Kidney (tissue), 13 donors: ENCODE measurements at regions not wholly inside any gene's neighbourhood (a gene's known extent, or its start where the extent isn't known, plus 50 kb on each side); places are given as distances from the start of the nearest gene placed in this dataset.

Source experiments
- DNase-seq, 5 donors: peaks; one replicate each; pipeline ENCODE4 v3.0.0-alpha.2; 2013 to 2020
- FAIRE-seq: peaks from 2 replicates; lab custom pipeline; 2012; peaks lifted over from hg19 to GRCh38; lab: Jason Lieb, UNC
- H3K27ac ChIP-seq, 2 donors: one replicate each; pipeline ENCODE4 v1.7.0; 2013; ENCODE audit warnings: low read depth in 2 of 2, low read length in 2 of 2, inconsistent platforms in 1 of 2
- H3K27me3 ChIP-seq: one replicate; pipeline ENCODE4 v1.7.1; 2013; ENCODE audit warnings: low read length, inconsistent platforms; ENCODE audit not compliant: control insufficient read depth, insufficient read depth
- H3K36me3 ChIP-seq, 3 donors: one replicate each; pipeline versions ENCODE4 v1.7.0 to v1.7.1; 2013; ENCODE audit warnings: low read length in 3 of 3, control low read depth in 1 of 3, inconsistent platforms in 1 of 3; ENCODE audit not compliant: insufficient read depth in 3 of 3, control insufficient read depth in 2 of 3
- H3K4me1 ChIP-seq, 3 donors: one replicate each; pipeline versions ENCODE4 v1.7.0 to v1.7.1; 2013; ENCODE audit warnings: low read length in 3 of 3, inconsistent platforms in 1 of 3, low read depth in 1 of 3; ENCODE audit not compliant: control insufficient read depth in 2 of 3, insufficient read depth in 2 of 3
- H3K4me3 ChIP-seq, 3 donors: one replicate each; pipeline versions ENCODE4 v1.7.0 to v1.8.1; 2013; ENCODE audit warnings: low read length in 3 of 3, control low read depth in 1 of 3, inconsistent platforms in 1 of 3
- H3K9ac ChIP-seq, 3 donors: one replicate each; pipeline versions ENCODE4 v1.7.0 to v1.7.1; 2013; ENCODE audit warnings: low read length in 3 of 3, control low read depth in 1 of 3, inconsistent platforms in 1 of 3
- H3K9me3 ChIP-seq, 3 donors: one replicate each; pipeline versions ENCODE4 v1.7.0 to v1.7.1; 2013; ENCODE audit warnings: low read length in 3 of 3, control low read depth in 1 of 3, inconsistent platforms in 1 of 3; ENCODE audit not compliant: control insufficient read depth in 2 of 3, insufficient read depth in 1 of 3
- intact Hi-C: fragments of 100-400 bp; cut with DNase I; formaldehyde crosslinking; loops from one replicate; pipeline ENCODE4 v1.11.1; 2022
- TF ChIP-seq, protein P1 (sequence below): IDR thresholded peaks from 3 replicates; pipeline ENCODE4 v1.5.1; 2012; ENCODE audit warnings: mild to moderate bottlenecking, moderate library complexity, borderline replicate concordance; ENCODE audit not compliant: insufficient read depth; ENCODE audit errors: extremely low read depth
- donor health status: control.
- donor health status: control.
- donor health status: control.
- donor health status: control.
- donor health status: control.
- donor health status: DM: yes; HTN: yes; CAD: no.
- donor health status: Normal renal cell carcinoma (clear cell type).

DNA sequence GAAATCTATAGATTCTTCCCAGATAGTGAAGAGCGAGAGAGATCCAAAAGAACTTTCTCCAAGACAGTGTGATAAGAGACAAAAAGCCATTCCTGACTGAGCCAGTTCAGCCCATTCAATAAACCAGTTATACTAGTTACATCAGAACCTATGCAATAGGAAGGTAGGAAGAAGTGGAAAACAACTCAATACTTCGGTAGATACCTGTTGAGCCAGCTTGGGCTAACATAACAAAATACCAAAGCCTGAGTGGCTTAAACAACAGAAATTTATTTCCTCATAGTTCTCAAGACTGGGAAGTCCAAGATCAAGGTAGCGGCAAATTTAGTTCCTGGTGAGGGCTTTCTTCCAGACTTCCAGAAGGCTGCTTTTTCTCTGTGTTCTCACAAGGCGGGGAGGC lies 214.5 kb upstream of the GRAMD2B start:
- no peak overlapping the region for H3K4me3 ChIP-seq
- TF ChIP-seq, protein P1, sequence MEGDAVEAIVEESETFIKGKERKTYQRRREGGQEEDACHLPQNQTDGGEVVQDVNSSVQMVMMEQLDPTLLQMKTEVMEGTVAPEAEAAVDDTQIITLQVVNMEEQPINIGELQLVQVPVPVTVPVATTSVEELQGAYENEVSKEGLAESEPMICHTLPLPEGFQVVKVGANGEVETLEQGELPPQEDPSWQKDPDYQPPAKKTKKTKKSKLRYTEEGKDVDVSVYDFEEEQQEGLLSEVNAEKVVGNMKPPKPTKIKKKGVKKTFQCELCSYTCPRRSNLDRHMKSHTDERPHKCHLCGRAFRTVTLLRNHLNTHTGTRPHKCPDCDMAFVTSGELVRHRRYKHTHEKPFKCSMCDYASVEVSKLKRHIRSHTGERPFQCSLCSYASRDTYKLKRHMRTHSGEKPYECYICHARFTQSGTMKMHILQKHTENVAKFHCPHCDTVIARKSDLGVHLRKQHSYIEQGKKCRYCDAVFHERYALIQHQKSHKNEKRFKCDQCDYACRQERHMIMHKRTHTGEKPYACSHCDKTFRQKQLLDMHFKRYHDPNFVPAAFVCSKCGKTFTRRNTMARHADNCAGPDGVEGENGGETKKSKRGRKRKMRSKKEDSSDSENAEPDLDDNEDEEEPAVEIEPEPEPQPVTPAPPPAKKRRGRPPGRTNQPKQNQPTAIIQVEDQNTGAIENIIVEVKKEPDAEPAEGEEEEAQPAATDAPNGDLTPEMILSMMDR: no peak

DNA sequence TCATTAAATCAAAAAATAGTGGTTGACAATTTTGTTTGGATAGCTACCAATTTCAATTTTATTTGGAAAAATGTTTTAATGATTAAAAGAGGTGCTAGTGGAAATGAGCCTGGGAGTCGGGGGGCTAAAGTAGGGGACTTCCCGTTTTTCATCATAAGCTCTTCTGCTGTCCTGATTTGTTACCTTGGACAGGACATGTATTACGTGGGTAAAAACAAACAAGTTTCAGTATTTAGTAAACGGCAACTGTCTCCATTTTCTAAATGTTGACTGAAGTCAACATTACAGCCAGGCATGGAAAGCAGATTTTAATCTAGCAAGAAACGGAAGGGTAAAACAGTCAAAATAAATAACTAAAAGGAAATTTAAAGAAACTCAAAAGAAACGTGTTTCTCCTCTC lies 212.3 kb upstream of the GRAMD2B start:
- H3K36me3 ChIP-seq: no peaks in the 10 kb centered on the region
- no peak overlapping the region for H3K4me3 ChIP-seq
- H3K4me1 ChIP-seq: no peaks in the 10 kb centered on the region
- TF ChIP-seq, protein P1: no peak
- H3K9ac ChIP-seq: no peak overlapping the region
- no peak overlapping the region for H3K27ac ChIP-seq
- DNase-seq: no peak
- no peaks in the 10 kb centered on the region for H3K9me3 ChIP-seq
- intact Hi-C loops: no loop called here
- FAIRE-seq: no peak
- no peaks in the 10 kb centered on the region for H3K27me3 ChIP-seq

More for the DNA sequence above, 214.5 kb upstream of the GRAMD2B start:
- no peaks in the 10 kb centered on the region for H3K36me3 ChIP-seq
- H3K4me1 ChIP-seq: no peaks in the 10 kb centered on the region
- no peak overlapping the region for H3K27ac ChIP-seq
- intact Hi-C loops: no loop called here
- no peak for FAIRE-seq
- no peak for DNase-seq
- H3K9me3 ChIP-seq: no peaks in the 10 kb centered on the region
- H3K9ac ChIP-seq: no peak overlapping the region
- no peaks in the 10 kb centered on the region for H3K27me3 ChIP-seq

DNA sequence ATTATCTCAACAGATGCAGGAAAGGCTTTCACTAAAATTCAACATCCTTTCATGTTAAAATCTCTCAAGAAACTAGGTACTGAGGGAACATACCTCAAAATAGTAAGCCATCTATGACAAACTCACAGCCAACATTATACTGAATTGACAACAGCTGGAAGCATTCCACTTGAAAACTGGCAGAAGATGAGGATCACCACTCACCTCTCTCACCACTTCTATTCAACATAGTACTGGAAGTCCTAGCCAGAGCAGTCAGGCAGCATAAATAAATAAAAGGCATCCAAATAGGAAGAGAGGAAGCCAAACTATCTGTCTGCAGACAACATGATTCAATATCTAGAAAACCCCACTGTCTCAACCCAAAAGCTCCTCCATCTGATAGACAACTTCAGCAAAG lies 203.6 kb upstream of the GRAMD2B start:
- TF ChIP-seq, protein P1: no peak
- intact Hi-C loops: no loop called here
- FAIRE-seq: no peak
- no peak overlapping the region for H3K4me3 ChIP-seq
- H3K36me3 ChIP-seq: no peaks in the 10 kb centered on the region
- no peak overlapping the region for H3K9ac ChIP-seq
- no peak for DNase-seq
- H3K4me1 ChIP-seq: no peaks in the 10 kb centered on the region
- no peaks in the 10 kb centered on the region for H3K27me3 ChIP-seq
- no peak overlapping the region for H3K27ac ChIP-seq
- H3K9me3 ChIP-seq: peaks cover 0 to 4% (median 0%) of the 10 kb centered on the region in 3 donors

DNA sequence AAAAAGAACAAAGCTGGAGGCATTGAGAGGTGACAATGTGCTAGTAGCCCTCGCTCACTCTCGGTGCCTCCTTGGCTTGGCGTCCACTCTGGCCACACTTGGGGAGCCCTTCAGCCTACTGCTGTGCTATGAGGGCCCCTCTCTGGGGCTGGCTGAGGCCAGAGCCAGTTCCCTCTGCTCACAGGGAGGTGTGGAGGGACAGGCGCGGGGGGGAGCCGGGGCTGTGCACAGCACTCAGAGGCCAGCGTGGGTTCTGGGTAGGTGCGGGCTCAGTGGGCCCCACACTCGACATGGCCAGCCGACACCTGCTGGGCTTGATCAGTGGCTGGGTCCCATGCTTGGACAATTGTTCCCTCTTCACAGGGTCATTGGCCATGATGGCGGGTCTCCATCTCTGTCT lies 202.5 kb upstream of the GRAMD2B start:
- intact Hi-C loops: no loop called here
- Histone ChIP-seq H3K4me3 (no peak overlapping the region), H3K9me3 (peaks cover 0 to 4% (median 0%) of the 10 kb centered on the region in 3 donors), H3K27me3 (no peaks in the 10 kb centered on the region), H3K9ac (no peak overlapping the region), H3K27ac (no peak overlapping the region), H3K4me1 (no peaks in the 10 kb centered on the region), H3K36me3 (no peaks in the 10 kb centered on the region)
- no peak for FAIRE-seq
- TF ChIP-seq, protein P1: no peak
- peak in 1 of 5 donors; percentile 54 for DNase-seq
